NCI-H2171 (cell line): ENCODE measurements at regions not wholly inside any gene's neighbourhood (a gene's known extent, or its start where the extent isn't known, plus 50 kb on each side); places are given as distances from the start of the nearest gene placed in this dataset.
"Not testable (repeated sequence)": the region's sequence is repeated elsewhere in the genome, so short reads cannot be mapped to it uniquely, and the experiment has no call there.

Experiments used
- DNase-seq: peaks from one replicate; lab custom pipeline; 2025; lab: John Stamatoyannopoulos, UW

DNA sequence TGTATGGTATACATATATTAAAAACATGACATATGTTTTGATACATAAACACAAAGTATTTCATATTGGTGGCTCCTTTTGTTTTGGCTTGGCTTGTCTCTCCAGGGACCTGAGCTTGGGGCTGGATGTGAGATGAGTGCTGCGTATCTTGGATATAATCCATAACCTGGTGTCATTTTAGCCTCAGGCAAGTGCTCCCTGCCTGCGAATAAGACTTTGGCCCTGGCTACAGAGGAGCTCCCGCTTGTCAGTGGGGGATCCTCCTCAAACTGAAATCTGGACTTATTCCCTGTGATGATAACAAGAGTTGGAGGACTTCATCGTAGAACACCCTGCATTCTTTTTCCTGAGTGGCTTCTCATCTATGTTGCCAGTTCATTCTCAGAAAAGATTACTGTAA, 341.7 kb upstream of the CLINT1 start:
- no peak for DNase-seq

DNA sequence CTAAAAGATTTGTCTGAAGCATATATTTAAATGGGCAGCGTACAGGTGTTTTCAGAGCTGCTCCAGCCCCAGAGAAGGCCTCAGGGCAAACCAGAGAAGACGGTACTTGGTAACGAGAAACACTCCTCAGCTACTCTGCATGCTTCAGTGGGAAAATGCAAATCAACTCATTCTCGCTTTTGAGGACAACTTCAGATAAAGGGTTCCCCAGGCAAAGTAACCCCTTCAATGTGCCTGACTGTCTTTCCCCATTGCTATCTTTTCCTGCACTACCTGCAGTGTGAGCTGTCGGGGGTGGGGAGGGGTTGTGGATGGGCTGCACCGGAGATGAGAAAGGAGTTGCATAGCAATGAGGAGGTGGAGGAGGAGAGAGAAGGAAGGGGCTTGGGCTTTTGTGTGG, 339.7 kb upstream of the CLINT1 start:
- DNase-seq = no peak

DNA sequence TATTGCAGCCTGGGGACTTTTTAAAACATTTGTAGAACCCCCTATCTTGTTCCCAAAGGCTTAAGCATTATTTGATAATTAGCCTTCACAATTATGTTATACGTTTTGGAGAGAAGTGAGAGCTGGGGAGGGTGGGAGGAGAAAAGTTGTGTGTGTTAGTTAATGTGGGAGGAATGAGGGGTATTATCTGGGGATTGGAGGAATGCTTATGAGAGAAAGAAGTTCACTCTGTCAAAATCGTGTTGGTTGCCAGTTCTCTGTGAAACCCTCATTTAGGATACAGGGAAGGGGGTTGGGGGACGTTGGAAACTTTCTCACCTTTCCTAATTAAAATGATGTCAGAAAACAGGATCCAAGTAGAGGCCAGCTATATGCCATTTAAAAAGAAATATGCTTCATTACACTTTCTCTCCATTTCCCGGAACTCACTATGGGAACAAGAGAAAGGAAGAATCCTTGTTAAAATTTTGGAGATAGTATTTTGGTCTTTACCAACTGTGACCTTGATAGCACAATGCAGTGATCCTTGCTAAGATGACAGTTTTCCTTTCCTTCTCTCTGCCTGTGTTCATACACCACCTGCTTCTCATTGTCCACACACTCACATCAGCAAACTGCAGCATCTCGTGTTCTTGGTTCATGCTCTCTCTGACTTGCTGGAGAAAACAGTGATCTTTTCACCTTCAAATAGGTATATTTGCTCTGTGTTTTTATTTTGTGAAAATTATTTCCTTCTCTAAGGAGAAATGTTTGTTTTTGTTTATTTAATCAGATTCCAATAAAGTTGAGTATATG, 336.7 kb upstream of the CLINT1 start:
- no peak for DNase-seq

DNA sequence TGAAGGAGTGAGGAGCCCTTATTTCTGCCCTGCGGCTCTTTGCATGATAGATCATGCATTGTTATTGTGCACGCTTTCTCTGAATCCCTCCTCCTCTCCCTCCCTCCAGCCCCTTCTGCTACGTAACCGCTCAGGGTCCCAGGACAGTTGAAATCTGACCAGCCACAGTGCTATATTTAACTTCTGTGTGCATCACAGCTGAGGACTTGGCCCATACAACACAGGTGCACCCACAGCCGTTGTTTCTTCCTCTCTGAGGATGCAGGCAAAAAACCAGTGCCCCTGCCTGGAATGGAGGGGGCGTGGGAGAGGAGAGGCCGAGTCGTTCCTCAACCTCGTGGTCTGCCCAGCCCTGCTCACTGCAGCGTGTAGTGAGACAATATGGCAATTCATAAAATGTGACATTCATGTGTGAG, 335.6 kb upstream of the CLINT1 start:
- no peak for DNase-seq

DNA sequence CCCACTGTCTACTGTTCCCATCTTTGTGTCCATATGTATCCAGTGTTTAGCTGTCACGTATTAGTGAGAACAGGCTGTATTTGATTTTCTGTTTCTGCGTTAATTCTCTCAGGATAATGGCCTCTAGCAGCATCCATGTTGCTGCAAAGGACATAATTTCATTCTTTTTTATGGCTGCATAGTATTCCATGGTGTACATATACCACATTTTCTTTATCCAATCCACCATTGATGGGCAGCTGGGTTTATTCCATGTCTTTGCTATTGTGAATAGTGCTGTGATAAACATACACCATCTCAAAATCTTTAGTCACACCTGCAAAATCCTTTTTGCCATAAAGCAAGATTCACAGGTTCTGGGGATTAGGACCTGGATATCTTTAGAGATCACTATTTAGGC, 334.4 kb upstream of the CLINT1 start:
- DNase-seq = not testable (repeated sequence)

DNA sequence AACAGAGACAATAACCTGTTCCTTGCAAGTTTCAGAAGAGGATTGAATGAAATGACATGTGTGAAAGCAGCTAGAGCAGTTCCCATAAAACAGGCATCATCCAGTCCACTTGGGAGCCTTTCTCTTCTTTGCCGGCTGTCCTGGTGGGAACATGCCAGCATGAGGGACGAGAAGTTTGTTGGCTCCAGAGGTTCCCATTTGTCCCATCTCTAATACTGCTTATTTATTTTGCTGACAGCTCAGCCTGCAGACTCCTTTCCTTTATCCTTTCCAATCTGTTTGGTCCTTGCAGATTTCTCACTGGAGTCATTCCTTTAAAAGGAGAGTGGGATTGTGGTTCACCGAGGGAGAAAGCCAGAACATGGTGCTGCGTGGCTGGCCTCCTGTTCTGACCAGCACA, 321.5 kb upstream of the CLINT1 start:
- DNase-seq = no peak

DNA sequence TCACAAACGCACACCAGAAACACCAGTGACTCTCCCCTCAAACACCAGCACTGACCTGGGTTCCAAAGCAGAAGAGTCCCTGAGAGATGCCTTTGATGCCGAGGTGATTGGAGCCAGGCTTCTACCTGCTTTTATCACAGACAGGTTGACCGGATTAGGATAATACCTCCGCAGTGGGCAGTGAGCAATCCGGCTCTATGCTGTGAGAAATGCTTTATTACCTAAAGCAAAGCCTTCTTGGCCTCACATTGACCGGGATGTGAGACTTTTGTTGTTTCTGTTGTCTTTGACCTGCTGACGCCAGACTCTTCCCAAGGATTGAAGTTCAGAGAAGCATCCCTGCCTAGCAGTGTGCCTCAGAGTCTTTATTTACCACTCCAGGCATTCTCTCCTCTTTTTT, 320.3 kb upstream of the CLINT1 start:
- no peak for DNase-seq

DNA sequence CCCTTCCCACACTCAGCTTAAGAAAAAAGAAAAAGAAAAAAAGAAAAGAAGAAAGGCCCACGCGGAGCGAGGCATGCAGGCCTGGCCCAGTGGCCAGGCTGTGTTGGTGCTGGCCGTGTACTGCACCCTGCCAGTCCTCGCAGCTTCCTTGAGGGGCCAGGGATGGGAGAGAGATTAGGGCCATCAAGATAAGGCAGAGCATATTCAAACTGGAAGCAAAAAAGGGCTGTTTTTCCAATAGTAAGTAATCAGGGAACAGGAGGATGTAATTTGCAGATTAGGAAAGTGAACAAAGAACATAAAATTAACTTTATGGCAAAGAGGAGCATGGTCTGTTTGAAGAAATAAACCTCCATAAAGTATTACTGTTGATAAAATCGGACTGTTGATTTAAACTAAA, 319.6 kb upstream of the CLINT1 start:
- no peak for DNase-seq

DNA sequence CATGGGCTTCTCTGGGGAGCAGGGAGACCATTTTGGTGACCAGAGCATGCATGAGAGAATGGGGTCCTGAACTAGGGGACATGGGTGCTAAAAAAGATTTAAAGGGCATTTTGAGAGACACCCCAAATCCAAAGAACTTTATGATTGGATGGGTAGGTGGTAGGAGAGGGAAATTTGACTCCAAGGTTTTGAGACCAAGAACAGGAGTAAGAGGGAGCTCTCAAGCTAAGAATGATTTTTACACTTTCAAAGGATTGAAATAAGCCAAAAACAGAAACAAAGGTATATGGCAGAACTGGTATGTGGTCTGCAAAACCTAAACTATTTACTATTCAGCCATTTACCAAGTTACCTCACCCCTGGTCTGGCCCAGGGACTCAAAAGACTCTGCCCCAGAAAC, 318.2 kb upstream of the CLINT1 start:
- no peak for DNase-seq

DNA sequence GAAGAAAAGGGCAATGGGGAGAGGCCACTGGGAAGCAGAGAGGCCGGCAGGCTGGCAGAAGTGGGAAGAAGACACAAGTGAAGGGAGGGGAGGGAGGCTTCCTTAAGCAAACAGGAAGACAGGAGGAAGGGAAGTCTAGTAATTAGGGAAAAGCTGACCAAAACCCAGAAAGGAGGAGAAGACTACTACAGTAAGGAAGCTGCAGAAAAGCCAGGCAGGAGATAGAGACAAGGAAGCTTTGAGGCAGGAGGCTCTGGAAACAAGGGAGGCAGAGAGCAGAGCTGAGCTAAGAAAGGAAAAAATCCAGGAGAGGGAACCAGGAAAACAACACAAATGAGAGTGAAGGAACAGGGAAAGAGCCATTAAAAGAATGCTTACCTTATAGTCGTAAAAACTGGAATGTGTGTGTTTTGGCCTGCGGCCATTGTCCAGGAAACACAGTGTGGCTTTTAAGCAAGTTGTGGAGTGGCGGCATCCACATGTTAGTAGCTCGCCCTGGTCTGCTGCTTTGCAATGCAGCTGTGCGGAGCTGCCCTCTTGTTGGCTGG, 317.1 kb upstream of the CLINT1 start:
- no peak for DNase-seq

DNA sequence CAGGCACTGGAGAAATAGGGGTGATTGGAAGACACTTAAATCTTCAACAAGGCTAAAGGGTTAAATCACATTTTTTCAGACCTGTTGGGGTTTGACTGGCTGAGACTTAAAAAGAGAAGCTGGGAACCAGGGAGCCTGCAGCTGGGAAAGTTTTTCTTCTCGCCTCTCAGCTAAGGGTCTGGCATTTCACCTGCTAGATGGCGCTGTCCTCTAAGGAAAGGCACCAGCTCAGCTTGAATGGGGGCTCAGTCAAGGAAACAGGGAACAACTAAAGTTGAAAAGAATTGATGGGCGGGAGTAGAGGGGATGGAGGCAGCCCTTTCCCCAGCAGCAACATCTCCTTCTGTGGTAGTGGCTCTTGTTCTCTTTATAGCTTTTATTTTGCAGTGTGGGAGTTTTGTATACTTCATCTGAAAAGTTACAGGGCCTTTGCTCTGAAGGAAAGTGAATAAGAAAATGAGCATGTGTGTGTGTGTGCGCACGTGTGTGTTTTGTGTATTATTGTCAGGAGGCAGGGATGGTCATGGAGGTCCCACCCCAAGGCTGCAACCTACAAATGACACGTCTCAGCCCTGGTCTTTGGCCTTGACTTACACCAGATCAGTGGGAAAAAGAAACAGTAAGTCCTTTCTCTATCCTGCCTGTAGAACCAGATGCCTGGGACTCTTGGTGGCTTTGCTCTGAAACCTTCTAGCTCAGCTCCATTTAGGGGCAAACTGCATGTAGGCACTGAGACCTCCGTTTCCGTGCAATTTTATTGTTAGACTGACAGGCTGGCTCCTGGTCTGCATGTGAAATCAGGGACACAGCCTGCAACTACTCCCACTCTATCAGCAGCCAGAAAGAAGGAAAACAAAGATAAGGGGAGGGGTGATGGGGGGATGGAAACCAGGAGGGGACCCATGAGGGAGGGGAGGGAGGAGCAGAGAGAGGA, 316.2 kb upstream of the CLINT1 start:
- DNase-seq = peak; percentile 30

DNA sequence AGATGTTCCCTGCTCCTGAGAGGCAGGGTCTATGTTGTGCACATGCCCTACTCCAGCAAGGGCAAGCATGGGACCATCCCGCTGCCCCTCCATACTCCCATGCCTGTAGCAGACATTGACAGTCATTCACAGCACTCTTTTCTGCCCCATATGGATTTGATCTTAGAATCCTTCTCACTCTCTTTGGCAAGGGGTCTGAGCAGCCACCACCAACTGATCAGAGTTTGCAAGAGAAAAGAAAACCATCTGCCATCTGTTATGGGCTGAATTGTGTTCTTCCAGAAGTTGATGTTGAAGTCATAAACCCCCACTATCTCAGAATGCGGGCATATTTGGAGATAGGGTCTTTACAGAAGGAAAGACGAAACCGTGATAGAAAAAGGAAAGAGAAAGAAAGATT, 315.1 kb upstream of the CLINT1 start:
- no peak for DNase-seq

DNA sequence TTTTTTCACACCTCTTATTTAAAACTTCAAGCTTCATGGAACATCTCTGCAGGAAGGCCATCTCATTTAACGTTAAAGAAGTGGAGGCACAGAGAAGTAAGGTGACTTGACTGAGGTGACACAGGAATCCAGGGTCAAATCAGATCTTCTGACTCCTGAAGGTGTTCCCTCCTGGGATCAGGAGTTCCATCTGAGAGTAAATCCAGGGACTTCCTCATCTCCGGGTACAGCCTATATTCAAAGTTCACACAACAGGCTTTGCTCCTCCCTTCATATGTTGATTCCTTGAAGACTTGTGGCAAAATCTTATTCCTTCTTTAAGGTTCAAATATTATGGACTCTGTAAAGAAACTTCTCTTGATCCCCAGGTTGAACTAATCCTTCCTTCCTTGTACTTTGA, 313.1 kb upstream of the CLINT1 start:
- DNase-seq = no peak

DNA sequence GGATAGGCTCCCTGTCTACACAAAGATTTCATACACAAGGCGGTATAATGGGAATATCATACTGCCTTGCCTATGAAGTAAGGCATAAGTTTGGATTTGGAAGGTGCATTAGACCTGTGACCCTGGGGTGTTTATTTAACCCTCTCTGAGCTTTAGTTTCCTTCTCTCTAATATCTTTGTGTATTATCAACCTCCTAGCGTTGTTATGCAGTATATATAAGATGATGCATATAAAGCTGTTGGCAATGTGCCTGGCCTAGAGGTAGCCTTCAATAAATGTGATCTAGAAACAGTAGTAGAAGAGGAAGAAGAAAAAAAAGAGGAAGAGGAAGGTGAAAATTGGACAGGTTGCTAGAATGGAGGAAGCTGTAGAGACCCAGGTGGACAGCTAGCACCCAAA, 311.6 kb upstream of the CLINT1 start:
- DNase-seq = no peak

DNA sequence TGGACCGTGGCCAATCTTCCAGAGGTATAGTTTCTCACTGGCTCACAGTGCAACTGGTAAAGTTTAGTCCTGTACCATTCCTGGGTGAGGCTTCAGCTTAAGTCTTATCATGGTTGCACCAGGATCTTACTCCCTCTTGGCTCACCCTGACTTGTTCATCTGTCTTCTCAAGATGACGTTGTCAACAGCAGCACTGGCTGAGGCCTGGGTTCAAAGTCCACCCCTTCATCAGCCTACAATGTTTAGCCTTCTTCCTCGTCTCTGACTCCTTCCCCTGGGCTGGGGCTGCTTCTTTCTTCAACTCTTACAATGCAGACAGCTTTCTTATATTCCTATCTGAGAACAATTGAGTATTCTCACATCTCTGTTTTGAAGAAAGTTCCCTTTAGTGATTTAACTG, 311.1 kb upstream of the CLINT1 start:
- DNase-seq = no peak

DNA sequence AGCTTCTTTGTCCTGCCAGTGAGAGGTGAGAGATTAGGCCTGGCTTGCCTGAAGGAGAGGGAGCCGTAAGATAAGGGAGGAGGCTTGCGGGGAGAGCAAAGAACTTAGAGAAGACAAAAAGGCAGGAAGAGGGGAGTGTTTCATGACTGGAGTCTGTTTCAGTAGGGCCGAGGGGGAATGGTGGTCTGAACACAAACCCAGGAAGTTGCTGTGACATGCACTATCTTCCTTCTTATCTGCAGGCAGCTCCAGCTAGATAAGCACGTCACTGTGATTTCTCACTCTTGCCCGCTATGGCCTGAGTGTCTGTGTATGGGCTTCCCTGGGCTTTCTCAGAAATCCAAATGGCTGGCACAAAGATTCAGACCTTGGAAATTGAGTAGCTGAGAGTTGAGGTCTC, 307.5 kb upstream of the CLINT1 start:
- no peak for DNase-seq

DNA sequence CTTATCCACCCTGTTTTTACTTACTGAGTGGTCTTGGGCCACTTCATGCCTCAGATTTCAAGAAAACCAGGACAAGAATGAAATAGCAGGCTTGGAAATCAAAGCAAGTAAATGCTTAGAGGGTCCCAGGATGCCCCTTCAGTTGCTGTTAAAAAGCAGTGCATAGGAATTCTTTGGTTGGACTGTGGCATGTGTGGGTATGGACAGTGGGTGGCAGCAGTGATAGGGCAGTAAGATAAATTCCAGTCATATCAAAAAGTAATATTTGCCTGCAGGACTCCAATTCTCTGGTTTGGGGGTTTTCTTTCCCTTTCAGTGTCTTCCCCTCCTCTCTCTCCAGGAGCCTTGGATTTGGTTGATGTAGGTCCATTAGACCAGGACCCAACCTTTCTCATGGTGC, 306.7 kb upstream of the CLINT1 start:
- DNase-seq = no peak

DNA sequence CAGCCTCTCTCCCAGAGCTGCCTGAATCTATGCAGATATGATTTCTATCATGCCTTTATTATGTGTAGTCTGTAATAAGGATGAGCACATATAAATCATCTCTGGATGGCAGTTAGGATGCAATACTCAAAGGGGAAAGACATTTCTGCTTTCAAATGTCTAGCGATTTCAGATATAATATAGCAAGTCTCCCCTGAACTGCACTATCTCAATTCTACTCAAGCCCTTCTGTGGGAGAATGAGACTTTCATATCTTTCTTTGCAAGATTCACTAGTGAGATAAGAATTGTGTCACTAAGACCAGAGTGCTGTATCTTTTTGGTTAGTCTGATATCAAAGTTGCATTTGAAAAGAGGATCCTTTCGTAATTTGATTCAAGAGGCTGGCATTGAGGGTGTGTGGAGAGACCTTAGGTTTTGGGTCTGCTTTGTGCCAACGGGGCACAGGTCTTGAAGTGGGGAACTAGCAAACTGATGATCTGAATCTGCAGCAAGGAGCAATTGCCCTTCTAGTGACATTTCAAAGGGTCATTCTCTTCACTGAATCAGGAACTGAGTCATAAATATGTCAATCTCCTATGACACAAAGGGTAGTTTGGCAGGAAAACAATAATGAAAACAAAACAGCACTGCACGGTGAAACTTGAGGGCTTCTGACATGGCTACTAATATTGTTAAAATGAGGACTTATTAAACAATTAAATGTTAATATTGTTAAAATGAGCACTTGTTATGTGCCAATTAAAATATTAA, 305.5 kb upstream of the CLINT1 start:
- DNase-seq = no peak

DNA sequence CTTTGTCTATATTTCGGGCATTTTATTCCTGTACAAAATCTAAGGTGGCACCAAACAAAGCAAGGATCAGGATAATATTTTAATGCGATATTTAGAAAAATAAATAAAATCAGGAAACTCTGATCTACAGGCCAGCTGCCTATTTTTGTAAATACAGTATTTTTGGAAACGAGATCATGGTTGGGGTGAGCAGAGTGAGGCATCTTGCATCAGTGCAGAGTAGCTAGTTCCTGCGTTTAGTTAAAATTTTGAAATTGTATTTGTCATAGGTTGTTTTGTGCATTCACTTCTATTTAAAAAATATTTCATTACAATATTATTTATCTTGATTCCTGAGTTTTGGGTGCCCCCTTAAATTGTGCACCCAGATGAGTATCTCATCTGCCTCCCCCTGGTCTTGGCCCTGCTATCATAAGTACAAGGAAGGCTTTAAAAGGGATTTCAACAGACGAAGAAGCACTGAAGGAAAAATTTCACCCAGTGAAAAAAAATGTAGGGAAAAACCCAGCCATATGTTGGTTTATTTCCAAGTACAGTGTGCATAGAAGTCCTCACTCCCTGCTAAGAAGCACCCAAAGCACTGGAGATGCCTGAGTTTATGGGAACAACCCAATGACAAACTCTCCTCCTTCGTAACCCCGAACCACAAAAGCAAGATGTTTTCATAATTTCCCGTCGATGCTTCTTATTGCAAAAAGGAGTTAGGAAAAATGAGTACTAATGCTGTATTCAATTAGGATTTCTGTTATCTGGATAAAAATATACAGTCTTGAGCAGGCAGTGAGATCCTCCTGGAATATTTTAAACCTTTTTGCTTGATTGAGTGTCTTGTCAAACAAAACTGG, 304.7 kb upstream of the CLINT1 start:
- DNase-seq = no peak

DNA sequence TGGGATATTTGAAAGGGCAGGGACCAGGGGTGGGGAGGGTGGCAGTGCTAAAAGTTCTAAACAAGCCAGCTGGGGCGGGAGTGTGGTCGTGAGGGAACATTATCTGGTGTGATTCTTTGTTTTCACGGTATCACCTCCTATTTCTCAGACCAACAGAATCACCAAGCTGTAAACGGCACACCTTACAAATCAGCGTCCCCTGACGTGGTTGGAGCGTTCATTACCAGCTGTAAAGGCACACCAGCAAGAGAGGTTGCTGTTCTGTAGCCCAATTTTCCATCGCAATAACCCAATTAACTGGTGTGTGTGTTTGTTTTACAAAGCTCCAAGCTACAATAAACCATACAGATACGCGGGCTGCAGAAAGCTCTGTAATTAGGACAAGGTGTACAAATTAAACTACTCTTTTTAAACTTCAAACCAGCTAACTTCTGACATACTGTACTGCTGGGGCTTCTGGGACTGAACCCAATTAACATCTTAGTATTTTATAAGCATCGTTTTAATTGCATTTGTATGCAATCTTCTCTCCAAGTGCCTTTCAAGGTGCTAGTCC, 303.6 kb upstream of the CLINT1 start:
- DNase-seq = no peak

DNA sequence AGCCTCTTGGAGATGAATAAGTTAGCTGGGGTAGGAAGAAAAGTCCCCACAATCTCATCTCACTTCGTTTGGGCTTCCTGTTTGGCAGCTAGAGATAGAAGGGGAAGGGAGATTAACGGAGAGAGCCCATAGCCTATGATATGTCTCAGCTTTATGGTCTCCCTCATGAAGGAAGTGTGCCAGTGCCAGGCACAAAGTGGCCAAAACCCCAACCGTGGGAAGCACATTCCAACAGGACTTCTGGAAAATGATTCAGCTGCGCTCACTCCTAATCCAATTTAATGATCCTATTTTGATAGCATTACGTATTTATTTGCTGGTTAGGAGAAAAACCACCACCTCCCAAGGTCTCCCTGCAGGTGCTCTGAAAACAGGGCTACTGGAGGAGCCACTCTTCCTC, 303.1 kb upstream of the CLINT1 start:
- DNase-seq = no peak
